Bone marrow (tissue), 2 donors: ENCODE measurements at regions not wholly inside any gene's neighbourhood (a gene's known extent, or its start where the extent isn't known, plus 50 kb on each side); places are given as distances from the start of the nearest gene placed in this dataset.

Source experiments
- DNase-seq, 2 donors: peaks; one replicate each; lab custom pipeline; 2025; lab: John Stamatoyannopoulos, UW

- DNase-seq, result no peak
Observed at GRCh38 chr3:117304681-117305080, 595.1 kb downstream of the TUSC7 start.

GRCh38 chr3:117305681-117306080 lies 596.1 kb downstream of the TUSC7 start:
- DNase-seq, result no peak

- DNase-seq, result no peak
Observed at GRCh38 chr3:117306299-117306698, 596.7 kb downstream of the TUSC7 start.

GRCh38 chr3:117308353-117308752 lies 598.8 kb downstream of the TUSC7 start:
- DNase-seq, result no peak

- no peak for DNase-seq
Observed at GRCh38 chr3:117308756-117309155, 599.2 kb downstream of the TUSC7 start.

- DNase-seq, result no peak
Observed at GRCh38 chr3:117310536-117310935, 601.0 kb downstream of the TUSC7 start.

- DNase-seq, result no peak
Observed at GRCh38 chr3:117314441-117315150, 605.0 kb downstream of the TUSC7 start.

GRCh38 chr3:117322866-117323265 lies 613.3 kb downstream of the TUSC7 start:
- DNase-seq, result no peak

GRCh38 chr3:117346901-117347300 lies 637.3 kb downstream of the TUSC7 start:
- no peak for DNase-seq

- DNase-seq, result no peak
Observed at GRCh38 chr3:117348884-117349283, 639.3 kb downstream of the TUSC7 start.

GRCh38 chr3:117349566-117349965 lies 640.0 kb downstream of the TUSC7 start:
- no peak for DNase-seq

- no peak for DNase-seq
Observed at GRCh38 chr3:117350371-117350770, 640.8 kb downstream of the TUSC7 start.

- no peak for DNase-seq
Observed at GRCh38 chr3:117355566-117355965, 646.0 kb downstream of the TUSC7 start.

- DNase-seq, result no peak
Observed at GRCh38 chr3:117356091-117356705, 646.6 kb downstream of the TUSC7 start.

- no peak for DNase-seq
Observed at GRCh38 chr3:117358717-117359314, 649.2 kb downstream of the TUSC7 start.

GRCh38 chr3:117366574-117366973 lies 657.0 kb downstream of the TUSC7 start:
- no peak for DNase-seq

GRCh38 chr3:117367861-117368260 lies 658.3 kb downstream of the TUSC7 start:
- no peak for DNase-seq

GRCh38 chr3:117380631-117381030 lies 671.1 kb downstream of the TUSC7 start:
- no peak for DNase-seq

GRCh38 chr3:117393119-117393518 lies 683.5 kb downstream of the TUSC7 start:
- no peak for DNase-seq

- no peak for DNase-seq
Observed at GRCh38 chr3:117398141-117398899, 688.7 kb downstream of the TUSC7 start.

GRCh38 chr3:117399311-117400078 lies 689.9 kb downstream of the TUSC7 start:
- DNase-seq, result no peak

- DNase-seq, result no peak
Observed at GRCh38 chr3:117400303-117400702, 690.7 kb downstream of the TUSC7 start.
